Fibroblast of peridontal ligament (primary cell): ENCODE measurements at regions not wholly inside any gene's neighbourhood (a gene's known extent, or its start where the extent isn't known, plus 50 kb on each side); places are given as distances from the start of the nearest gene placed in this dataset.
"Not testable (repeated sequence)": the region's sequence is repeated elsewhere in the genome, so short reads cannot be mapped to it uniquely, and the experiment has no call there.

ENCODE experiments used
- DNase-seq: peaks from one replicate; pipeline ENCODE4 v3.0.0-alpha.2; 2010; ENCODE audit errors: extremely low read depth

DNA sequence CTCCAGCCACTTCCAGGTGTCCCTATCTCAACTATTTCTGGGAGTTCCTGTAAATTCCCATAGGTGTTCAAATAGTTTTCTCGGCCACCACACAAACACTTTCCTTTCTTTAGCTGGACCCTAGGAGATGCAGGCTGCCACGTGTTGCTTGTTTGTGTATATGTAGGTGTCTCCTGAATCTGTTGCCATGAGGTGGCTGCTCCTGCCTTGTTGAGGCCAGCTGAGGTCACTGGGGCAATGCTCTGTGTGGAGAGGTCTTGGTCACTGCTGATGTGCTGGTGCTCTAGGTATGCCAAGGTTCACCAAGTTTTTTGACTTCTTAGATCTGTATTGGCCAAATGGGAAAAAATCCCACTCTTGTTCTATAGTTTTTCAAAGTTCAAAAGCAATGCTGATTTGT lies 132.5 kb upstream of the CHD1 start:
- DNase-seq: no peak

DNA sequence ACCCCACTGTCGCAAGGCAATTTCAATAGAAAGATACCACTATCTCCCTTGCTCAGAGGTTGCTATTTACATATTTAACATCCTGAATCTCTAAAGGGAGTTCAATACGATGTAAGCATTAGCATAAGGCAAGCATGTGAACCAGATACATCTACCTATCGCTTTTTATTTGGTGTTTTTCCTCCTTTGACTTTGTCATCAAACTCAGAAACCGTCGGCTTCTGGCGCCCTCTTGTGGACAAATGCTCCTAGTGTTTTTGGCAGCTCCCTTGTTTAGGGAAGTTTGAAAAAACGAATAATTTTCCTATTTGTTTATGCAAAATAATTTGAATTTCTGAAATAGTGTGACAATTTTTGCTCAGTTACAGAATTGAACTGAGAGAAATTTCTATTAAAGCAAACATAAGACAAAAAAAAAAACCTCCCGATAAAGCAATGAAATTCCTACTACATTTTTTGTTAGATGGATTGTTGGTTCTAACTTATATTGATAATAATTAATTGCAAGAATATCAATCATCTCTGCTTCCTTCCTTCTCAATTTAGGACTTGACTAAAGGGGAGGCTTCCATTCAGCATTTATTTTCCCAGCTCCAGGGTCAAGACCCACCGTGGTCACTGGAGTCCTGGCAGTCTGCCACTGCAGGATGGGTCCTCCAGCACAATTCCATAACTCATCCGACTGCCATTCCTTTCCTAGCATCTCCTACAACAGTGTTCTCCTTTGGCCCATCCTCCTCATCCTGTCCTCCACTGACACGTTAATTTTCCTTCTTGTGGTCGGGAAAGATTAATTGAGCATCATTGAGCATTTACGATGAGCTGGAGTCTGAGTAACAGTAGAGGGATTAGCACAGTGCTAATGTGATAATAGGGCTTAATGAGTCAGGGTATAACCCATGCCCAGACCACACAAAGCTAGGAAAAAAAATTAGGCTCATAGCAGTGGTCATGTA lies 131.8 kb upstream of the CHD1 start:
- peak; percentile 86 for DNase-seq

DNA sequence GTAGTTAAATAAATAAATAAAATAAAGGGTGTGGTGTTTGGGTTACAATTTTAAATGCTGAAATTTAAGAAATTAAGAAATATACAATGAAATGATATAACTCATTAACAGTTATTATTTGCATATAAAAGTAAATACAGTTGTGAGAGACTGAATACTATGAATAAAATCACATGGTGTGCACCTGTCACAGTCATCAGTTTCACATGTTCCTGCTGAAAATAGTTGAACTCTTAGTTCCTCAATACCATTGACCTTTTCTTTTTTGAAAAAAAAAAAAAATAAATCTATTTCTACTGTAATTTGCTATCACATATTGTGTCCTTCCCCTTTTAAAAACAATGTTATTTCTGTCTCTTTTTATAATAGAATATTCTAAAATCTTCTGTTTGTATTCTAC lies 130.9 kb upstream of the CHD1 start:
- no peak for DNase-seq

DNA sequence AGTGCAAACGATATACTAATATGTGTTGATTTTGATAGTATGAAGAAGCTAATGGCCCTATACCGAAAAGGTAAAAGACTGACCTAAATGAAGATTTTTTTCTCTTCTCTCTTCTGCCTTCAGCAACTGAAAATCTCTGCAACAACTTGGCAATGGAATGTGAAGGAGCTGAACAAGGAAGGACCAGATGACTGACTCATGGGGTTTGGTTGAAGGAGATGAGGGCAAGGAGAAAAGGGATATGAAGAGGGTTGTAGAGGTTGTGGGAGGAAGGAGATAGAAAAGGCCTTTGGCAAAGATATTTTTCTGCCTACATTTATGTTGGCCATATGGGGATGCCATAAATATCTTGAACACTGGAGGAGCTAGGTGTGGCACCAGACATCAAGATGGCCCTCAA lies 129.7 kb upstream of the CHD1 start:
- peak; percentile 15 for DNase-seq

DNA sequence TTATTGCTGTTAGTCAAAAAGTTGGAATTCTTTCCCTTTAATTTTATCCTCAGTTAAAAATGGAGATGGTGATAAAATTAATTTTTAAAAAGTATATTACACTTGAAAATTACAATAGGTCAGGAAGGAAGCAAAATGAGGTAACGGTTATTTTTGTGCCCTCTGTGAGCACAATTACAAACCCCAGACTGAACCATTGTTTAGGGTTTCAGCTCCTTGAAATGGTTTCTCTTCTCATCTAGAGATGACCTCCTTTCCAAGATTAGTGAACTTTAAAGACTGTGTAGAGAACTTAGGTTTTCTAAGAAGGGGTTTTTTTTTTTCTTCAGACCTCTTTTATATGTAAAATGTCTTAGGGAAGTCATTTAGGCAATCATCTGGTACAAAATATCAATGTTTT lies 126.2 kb upstream of the CHD1 start:
- no peak for DNase-seq

DNA sequence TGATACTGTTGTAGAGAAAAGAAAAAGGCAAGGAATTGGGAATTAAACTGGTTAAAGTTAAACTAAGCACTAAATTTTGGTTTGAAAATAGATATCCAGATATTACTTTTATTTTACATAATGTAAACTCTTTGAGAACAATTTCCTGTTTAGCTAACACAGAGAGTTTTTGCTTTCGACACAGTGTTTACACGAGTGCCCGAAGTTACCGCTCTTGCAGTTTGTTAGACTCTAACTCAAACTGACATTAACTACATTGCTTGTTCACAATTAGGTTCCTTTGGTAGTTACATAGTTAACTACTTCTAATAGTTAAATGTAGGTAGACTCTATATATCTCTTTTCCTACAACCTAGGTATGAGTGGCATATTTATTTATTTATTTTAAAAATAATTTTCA lies 117.1 kb upstream of the CHD1 start:
- peak; percentile 23 for DNase-seq

DNA sequence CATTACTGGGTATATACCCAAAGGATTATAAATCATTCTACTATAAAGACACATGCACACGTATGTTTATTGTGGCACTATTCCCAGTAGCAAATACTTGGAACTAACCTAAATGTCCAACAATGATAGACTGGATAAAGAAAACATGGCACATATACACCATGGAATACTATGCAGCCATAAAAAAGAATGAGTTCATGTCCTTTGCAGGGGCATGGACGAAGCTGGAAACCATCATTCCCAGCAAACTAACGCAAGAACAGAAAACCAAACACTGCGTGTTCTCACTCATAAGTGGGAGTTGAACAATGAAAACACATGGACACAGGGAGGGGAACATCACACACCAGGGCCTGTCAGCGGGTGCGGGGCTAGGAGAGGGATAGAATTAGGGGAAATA lies 114.5 kb upstream of the CHD1 start:
- not testable (repeated sequence) for DNase-seq

DNA sequence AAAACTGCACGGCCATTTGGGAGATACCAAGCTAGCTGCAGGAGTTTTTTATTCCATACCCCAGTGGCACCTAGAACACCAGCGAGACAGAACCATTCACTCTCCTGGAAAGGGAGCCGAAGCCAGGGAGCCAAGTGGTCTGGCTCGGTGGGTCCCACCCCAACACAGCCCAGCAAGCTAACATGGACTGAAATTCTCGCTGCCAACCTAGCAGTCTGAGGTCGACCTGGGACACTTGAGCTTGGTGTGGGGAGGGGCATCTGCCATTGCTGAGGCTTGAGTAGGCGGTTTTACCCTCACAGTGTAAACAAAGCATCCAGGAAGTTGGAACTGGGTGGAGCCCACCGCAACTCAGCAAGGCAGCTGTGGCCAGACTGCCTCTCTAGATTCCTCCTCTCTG lies 108.9 kb upstream of the CHD1 start:
- no peak for DNase-seq

DNA sequence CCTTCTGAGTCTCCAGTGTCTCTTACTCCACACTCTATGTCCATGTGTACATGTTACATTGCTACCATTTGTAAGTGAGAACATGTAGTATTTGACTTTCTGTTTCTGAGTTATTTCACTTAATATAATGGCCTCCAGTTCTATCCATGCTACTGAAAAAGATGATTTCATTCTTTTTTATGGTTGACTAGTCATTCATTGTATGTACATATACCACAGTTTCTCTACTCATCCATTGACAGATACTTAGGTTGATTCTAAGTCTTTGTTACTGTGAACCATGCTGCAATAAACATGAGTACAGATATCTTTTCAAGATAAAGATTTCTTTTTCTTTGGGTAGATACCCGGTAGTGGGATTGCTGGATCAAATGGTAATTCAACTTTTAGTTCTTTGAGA lies 107.1 kb upstream of the CHD1 start:
- no peak for DNase-seq

DNA sequence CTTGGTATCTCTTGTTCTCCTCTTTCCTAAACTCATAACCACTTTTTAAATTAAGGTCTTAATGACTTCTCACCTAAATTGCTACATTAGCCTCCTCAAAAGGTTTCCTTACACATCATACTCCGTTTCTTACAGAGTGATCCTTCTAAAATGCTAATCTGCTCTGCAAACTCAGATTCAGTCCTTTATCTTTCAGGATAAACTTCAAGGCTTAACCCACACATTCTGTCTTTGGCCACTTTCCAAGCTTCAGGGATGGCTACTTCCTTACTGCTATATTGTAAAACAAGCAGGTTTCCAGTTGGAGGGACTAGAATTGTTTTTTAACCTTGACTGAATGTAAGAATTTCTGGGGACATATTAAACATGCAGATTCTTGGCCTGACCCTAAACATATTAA lies 105.5 kb upstream of the CHD1 start:
- no peak for DNase-seq

DNA sequence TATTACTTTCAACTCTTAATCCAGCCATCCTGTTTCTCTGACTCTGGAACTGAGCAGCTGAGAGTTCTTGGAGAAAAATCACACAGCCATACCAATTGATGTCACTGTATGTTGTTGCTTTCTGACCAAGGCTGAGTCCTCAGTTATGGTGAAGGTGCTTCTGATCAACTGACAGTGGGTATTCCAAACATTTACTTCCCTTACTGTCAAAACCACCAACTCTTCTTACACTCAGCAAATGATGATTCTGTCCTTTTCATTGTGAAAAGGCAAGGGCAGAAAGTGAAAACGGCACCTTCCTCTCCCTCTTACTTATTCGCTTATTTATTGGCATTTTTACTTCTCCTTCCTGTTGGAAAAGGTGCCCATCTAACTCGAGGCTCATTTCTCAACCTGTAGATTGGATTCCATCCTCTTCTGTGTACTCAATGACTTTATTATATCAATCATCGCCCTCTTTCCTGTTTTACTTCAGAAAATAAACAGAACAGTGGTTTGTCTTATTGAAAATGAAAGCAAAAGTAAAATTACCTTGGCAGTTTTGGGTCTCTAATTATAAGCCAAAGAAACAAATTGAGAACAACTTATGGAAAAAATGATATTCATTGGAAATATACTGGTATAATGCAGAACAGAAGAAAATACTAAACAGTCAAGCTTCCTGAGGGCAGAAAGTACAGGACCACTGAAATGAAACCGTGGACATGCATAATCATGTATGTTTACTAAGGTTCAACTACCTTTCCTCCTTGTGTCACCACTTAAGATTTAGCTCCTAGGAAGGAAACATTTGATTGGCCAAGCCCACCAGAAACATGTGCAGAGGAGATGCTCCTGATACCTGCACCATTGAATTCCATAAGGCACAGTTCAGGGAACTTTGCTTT lies 104.5 kb upstream of the CHD1 start:
- DNase-seq: peak; percentile 50

DNA sequence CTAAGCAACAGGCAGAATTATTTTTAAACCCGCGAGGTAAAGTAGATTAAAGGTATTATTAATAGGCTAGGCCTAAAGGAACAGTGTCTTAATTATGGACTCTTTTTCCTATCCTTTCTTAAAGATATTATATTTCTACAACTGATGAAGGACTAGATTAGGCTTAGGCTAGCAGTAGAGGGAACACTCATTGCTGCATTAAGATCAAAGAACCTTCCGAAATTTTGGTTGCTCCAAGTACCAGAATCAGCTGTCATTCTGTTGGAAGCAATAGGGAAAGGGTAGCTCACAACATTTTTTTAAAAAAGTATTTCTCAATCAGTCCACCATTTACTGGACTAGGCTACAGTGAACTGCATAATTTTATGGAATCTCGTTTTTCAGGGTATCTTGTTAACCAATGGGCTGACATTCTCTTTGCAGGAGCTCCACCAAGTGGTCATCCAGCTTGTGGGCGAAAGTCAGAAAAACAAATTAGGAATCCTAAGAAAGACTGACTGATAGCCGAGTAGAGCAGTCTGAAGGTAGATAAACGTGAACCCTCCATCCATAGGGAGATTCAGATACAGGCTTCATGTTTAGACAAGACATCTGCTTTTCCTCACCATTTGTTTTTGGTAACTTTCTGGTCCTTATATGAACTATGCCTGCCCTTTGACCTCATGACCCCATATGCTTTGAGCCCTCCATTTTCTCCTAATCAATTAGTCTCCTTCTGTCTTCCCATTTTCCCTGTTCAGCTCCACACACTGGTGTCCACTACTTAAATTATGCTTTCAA lies 103.6 kb upstream of the CHD1 start:
- DNase-seq: peak; percentile 93

DNA sequence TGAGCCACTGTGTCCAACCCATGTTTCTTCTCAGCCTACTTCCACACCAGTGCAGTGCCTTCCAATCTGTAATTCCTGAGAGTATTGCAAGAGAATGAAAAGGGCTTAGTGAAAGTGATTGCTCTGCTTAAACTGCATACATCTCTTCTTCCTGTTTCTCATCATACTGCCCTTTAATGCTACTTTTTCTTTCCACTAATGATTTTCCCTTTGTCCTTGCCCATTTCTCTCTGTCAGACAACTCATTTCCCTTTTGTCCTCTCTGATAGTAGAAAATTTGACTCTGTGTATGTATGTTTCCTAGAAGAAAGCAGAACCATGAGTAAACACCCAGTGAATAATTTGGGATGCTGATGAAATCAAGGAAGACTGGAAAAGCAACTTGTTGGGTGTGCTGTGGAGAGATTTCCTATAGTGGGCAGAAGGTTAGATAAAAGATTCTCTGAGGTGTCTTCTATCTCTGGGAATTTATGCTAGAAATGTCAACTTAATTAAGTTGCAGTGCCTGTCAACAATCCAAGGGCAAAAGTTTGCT lies 102.2 kb upstream of the CHD1 start:
- peak; percentile 38 for DNase-seq

DNA sequence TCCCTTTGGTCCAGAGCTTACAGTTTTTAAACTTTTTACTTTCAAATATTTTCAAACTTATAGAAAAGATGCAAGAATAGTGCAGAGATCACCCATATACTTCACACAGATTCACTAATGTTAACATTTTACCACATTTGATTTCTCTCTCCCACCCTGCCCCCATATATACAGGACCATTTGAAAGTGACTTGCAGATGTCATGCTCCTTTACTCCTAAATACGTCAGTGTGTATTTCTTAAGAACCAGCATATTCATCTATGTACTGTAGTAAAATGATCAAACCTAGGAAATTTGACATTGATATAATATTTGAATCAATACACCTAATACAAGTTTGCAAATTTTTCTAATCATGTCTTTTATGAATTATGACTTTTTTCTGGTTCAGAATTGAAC lies 100.4 kb upstream of the CHD1 start:
- no peak for DNase-seq

DNA sequence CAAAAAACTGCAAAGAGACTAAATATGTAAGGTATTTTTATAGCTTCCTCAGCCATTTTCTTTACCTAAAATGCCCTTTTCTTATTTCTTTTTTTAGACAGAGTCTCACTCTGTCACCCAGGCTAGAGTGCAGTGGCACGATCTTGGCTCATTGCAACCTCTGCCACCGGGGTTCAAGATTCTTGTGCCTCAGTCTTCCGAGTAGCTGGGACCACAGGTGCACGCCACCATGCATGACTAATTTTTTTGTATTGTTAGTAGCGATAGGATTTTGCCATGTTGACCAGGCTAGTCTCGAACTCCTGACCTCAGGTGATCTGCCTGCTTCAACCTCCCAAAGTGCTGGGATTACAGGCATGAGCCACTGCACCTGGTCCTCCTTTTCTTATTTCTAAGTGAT lies 99.4 kb upstream of the CHD1 start:
- not testable (repeated sequence) for DNase-seq

DNA sequence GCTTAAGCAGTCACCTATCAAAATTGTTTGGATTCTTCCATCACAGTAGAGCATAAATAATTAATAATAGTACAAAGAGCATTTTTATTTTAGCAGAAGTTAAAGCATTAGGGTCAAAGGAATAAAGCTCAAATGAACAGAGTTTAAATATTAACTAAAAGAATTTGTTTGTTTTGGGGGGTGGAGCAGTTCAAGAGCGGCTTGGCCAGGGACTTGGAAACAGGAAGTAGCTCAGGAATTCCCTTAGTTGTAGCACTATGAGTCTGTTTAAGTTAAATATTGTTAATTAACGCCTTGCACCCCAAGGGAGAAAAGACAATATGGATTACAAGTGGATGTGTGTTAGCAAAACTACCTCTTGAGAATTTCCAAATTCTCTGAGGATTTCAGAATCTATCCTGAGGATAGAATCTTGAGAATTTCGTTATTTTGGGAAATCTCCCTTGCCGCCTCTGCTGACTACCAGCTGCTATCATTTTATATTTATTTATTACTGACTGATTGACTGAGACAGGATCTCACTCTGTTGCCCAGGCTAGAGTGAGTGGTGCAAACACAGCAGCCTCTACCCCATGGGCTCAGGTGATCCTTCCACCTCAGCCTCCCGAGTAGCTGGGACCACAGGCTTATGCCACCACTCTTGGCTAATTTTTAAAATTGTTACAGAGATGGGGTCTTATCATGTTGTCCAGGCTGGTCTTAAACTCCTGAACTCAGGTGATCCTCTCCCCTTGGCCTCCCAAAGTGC lies 96.7 kb upstream of the CHD1 start:
- DNase-seq: no peak

DNA sequence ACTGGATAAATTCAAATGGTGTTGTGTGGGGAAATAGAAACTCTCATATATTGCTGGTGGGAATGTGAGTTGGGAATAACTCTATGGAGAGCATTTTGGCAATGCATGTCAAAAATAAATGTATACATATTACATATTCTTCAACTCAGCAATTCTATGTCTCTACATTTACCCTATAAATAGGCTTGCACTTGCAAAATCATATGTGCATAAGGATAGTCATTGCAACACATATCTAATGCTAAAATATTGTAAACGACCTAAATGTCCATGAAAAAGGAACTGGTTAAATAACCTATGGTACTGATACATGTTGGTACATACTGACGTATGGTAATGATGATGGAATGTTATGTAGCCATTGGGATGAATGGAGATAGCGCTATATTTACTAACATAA lies 94.5 kb upstream of the CHD1 start:
- DNase-seq: no peak

DNA sequence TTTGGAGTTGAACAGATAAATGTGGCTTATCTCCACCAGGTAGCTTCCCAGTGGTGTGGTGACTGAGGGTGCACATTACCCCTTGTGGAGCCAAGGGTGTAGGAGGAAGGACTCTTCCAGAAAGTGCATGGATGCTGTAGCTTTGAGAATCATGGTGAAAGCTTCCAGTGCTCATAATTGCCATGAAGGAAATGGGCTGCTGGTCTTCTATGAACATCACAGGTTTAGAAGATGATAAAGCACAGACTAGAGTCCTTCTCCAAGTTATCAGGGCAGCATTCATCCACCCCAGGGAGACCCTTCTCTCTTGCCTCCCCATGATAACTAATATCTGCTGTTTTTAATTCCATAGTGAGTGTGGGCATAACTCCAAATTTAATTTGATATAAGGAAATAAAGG lies 93.4 kb upstream of the CHD1 start:
- DNase-seq: no peak

DNA sequence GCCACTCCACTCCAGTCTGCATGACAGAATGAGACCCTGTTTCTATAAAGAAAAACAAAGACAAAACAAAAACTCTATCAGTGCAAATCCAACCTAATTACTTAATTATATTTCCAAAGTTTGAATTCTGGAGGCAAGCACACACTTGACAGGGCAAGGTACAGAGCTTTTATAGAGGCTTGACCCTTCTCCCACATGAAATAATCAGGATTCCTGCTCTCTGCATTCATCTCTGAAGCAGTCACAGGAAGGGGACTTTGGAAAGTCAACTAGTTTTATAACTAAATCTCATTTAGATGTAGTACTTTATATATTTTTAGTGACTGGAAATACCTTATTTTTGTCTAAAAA lies 91.9 kb upstream of the CHD1 start:
- DNase-seq: no peak

DNA sequence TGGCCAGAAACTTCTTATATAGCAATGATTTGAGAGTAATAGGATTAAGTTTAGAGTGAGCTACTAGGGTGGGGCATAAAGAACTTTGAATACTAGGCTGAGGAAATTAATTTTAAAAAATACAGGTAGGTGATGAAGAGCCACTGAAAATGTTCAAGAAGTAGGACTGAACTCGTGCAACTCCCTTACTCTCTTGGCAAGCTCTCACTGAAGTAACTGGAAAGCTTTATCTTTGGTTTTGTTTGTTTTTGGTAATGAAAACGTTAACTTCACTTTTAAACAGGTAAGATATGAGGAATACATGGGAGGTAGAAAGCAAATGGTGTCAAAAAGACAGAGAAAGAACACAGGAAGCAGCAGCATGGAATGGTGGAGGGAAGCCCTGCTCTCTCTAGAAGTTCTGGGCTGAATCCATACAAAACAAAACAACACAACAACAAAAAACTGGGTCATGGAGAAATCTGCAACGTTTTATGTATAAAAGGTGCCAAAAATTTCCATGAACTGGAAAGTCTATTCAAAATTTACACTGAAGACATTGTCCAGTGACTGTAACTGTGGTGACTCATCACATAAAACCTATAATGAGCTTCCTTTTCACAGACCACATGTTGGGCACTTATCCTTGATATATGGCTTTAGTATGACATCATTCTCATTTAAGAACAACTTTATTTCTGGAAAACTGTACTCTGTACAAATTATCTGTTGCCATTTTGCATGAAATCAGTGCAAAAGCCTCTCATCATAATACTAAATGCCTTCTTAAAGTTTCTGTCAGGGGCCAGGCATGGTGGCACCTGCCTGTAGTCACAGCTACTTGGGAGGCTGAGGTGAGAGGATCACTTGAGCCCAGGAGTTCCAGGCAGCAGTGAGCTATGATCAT lies 91.2 kb upstream of the CHD1 start:
- DNase-seq: peak; percentile 94
